ENCODE measurements at regions not wholly inside any gene's neighbourhood (a gene's known extent, or its start where the extent isn't known, plus 50 kb on each side); places are given as distances from the start of the nearest gene placed in this dataset.

DNA sequence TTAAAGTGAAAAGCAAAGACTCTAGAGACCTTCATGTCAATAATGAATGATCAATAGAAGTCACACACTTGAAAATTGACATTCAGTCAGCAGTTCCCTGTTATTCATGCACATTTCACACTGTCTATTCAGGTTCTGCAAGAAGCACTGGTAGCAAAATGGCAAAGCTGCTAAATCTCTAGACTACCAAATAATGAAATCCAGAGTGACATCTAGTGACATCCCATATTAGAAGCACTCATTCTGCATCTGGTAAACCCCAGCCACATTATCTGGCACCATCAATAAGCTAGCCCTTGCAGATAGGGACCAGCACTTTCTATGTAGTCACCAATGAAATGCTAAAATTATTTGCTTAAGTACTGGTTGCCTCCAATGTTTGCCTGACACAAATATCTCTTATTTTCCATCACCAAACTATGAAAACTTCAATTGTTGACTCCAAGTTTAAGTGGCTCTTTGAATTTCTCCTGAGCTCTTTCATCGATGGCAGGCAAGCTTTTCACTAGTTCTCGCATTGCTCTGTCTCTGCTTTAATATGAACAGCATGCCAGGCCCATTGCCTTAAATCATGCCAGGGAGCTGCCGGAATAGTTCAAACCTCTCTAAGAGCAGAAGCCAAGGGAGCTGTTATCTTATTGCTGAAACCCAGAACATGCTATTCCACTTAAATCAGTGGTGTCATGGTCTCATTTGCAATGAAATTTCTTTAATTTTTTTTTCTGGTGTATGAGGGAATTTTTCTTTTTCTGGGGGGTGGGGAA is 409.9 kb downstream of the MZT1 start:
- no peak for DNase-seq

DNA sequence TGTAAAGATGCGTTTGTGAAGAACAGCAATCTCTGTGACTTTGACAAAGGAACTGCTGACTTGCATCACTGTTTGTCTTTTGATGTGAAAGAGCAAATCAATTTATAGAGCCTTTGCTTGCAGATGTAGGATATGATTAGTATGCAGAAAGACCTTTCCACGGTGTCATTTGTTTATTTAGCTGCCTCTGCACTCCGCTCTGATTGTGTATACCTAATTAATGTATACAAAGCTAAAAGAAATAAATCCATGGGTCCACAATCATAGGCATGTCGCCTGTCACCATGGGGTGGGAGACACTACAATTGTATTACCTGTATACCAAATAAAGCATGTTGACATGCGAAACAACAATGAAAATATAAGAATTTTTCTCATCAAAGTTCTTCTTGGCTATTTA is 410.7 kb downstream of the MZT1 start:
- DNase-seq: no peak

DNA sequence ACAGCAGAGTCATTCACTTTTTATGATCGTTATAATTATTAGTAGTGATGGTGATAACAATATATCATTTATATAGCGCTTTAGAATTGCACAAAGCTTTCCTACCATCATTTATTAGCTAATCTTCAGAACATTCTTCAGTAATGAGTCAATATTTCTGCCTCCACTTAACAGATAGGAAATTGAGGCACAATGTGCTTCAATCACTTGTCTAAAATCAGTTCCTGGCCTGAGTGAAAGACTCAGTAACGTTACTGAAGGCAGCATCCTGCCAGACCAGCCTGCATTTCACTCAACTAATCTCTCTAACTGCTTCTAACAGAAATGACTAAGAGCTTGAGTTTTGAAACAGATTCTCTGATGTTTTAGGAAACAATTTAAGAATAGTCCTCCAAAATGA is 412.1 kb downstream of the MZT1 start:
- no peak for DNase-seq

DNA sequence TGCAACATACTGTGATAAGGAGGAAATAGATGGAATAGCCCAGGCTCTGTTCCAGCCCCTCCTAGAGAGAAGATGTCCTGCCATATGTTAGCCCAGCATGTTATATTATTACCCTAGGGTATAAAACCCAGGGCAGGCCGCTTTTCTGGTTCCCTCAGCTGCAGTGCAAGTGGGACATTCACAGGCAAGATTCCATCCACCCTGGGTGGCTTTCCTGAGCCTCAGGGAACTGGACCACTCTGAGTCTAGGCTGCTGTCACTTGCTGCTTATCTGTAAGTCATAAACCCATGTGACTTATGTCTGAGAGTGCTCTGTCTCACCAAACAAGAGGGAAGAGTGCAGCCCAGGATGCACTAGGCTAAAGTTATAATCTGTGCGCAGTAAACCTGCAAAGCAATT is 413.2 kb downstream of the MZT1 start:
- no peak for DNase-seq

DNA sequence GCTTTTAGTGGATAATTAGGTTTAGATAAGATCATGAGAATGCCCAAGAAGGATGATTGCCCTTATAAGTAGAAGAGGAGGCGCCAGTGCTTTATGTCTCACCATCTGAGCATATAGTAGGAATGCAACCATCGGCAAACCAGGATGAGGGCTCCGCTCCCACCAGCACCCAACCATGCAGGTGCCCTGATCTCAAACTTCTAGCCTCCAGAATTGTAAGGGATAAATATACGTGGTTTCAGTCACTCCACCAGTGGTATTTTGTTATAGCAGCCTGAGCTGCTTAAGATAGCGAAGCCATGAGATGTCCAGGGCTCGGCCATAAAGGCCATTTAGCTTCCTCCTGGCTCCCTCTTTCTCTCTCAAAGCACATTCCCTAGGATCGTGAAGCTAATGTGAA is 413.9 kb downstream of the MZT1 start:
- no peak for DNase-seq

DNA sequence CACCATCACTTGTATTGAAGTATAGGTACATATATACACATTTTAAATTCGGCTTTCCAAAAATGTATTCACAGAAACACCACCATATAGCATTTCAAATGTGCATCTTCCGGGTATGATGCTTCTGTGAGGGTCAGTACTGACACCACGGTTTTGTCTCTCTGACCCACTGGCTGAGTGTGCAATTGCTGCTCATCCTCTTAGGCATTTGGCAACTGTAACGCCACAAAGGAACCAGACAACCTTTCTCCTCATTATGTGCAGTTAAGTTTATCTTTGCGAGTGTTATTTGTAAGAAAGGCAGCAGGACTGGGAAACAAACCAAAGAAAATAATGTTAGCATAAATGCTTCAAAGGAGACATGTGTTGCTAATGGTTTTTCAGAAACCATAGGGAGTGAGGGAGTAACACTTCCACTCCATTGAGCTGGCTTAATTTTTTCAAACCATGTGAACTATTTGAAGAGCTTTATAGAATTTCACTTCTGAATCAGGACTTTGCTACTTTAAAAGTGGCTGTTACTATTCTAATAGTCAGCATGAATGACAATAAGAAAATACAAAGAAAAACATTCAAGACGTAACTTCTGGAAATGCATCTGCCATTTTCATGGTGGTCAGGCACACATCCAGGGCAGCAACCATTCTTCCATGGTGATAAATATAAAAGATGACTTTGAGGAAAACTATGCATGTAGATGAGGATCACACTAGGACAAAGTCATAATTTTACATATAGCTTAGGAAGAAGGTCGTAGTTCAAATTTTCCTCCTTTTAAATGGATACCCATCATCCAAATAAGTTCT is 423.3 kb downstream of the MZT1 start:
- DNase-seq: no peak

DNA sequence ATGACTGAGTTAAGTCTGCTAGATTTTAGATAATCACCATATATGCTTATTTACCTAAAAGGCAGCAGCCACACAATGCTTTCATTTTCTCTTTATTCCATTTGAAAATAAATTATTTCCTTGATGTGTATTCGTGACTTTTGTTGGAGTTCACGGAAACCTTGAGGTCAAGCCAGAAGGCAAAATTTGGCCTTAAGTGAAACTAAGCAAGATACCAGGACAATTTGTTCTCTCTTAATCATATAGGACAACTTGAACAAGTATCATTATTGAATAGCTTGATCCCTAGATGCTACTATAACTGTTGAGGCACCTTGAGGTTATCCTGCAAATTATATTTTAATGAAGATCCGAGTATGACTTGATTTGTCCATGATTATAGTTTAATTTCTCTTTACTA is 429.2 kb upstream of the DACH1 start:
- no peak for DNase-seq

DNA sequence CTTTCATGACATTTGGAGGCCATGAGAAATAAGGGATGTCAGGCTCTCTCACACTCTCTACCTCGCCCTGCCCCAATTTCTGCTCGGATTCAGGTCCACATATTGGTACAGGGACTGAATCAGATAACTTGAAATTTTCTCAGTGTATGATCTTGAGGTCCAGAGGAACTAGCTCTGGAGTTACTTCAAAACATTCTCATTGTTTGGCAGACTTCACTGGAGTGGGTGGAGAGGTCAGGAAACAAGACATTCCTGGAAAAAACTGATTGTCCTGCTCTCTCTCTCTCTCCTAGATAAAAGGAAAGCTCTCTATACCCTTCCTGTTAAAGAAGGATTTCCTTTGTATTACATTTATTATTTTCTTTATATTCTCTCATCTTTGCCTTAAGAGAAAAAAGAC is 428.1 kb upstream of the DACH1 start:
- DNase-seq: no peak

DNA sequence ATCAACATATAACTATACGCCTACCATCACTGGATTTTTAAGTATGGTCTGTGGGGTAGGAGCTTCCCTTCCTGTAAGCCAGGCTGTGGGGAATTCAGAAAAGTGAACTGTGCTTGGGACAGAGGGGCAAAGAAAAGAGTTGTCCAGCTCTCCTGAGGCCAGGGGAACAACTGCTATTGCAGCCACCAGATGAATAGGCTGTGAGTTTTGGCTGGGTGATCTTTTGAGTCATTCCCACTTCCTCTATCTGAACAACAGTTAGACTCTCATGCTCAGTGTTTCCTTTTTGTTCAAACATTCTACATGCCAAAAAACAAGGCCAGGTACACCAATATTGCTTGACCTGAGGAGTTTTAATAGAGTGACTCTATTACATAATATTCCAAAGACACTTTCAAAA is 426.2 kb upstream of the DACH1 start:
- DNase-seq: no peak

DNA sequence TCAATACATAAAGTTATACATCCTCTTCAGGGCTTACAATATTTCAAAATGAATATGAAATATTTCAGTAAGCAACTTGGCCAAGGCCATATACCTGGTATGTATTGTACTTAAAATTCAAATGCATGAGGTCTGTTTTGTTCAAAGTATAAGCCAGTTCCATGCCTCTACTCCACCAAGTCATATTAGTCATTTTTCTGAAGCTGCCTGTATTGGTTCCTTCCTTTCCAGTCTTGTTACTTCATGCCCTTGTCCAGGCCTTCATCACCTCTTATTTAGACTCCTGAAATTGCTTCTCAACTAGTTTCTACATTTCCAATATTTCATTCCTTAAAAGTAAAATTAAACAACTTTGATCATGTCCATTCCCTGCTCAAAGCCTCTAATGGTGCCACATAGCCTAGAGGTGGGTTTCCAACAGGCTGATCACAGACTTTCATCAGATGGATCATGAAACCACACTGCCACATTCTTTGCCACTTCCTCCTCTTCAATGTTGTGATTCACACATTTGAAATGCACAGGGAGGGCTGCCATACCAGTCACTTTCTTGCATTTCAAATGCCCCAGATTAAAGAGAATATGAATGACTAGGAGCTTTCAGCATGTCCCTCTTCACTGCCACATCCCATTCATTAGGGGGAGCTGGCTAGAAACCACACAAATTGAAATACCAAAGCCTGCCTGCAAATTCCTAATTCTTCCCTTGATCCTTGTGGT is 424.1 kb upstream of the DACH1 start:
- DNase-seq: no peak

DNA sequence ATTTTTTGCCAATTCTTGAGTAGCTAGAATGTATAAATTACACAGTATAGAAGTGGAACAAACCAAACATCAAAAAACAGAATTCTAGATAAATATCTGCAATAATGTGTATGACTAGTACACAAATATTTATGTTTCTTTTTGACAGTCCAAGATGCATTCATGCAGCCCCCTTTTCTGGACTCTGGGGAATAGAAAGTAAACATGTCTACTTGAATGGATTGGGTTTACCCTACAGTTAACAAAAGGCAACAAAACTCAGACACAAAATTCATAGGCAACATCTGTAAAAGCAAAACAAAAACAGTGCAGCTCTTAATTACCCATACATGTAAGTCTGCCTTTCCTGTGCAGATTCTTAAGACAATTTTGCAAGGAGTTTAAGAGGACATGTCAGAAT is 419.4 kb upstream of the DACH1 start:
- no peak for DNase-seq

DNA sequence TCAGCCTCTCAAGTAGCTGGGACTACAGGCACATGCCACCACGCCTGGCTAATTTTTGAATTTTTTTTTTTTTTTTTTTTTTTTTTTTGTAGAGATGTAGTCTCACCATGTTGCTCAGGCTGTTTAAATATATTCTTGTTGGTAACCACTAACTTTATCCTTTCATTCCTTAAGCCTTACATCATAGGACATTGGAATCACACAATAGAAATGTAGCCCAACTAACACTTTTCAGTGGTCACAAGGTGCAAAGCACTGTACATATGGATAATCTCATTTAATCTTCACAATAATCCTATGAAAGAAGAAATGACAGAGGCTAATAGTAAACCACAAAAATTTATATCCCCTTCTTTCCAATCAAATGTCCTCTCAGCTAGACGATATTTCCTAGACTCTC is 417.8 kb upstream of the DACH1 start:
- no peak for DNase-seq

DNA sequence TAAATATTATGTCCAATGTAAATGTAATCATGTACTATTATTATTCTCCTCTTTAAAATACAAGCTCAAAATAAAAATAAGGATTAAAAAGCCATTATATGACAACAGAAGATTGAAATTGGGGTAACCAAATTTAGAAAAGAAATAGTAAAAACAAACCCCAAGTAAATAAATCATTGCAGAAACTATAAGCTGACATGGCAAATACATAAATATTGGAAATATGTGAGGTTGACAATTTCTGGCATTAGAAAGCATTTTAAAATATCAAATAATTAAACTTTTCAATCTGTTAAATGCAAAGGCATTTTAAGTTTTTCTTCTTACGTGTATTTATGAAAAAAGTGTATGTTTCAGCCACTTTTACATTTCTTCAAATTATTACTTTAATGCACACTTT is 394.7 kb upstream of the DACH1 start:
- no peak for DNase-seq

DNA sequence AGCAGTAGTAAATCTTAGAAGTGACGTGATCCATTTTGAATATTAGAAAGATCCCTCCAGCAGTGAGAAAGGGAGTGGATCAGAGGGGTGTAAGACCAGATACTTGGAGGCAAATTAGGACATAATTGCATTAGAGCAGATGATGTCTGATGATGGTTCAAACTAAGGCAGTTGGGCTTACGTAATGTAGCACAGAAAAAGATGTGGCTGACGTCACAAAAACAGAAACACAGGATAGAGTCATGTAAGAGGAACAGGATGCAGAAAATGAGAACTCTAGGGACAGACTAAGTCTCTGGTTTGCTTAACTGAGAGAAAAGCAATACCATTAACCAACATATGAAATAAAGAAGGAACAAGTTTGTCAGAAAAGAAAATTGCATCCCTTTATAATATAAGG is 392.5 kb upstream of the DACH1 start:
- DNase-seq: no peak

DNA sequence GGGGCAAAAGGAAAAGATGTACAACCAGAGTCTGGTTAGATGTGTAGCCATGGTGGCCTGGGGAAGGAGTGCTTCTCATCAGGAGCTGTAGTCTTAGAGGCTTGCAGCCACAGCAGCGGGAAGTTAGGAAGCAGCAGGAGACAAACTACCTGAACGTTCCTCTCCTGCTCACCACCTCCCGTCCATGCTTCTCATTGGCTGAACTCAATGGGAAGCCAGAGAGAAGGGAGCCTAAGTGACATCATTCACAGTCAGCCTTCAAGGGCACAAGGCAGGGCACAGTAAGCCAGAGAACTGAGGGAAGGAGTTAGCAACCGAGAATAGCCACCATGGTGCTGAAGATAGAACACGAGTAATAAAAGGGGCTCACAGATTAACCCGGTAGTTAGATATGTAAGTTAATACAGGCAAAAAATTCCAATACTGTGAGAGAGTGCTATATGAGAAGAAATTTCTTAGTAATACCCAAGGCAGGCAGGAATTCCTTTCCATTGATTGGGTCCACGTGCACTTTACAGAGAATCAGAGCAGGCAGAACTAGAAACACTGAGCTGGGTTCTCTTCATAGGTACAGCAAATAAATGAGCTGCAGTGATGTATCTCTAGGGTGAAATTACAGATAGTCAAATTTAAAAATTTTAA is 391.5 kb upstream of the DACH1 start:
- no peak for DNase-seq

DNA sequence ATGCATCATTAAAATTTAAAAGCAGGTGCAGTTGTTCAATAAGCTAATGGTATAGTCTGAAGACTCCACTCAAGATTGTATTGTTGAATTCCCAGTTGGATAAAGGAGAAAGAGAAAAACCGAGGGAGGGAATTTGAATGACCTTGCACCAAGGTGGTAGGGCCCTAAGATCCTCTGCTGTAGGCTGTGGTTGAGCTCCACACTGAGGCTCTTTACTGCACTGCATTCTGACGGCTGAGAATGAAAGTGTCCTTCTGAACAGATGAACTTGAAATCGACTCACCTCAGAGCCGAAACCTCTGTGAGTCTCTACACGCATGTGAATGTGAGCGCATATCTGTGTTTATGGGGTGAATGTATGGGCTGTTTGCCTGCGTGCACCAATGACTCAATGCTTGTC is 388.9 kb upstream of the DACH1 start:
- no peak for DNase-seq

DNA sequence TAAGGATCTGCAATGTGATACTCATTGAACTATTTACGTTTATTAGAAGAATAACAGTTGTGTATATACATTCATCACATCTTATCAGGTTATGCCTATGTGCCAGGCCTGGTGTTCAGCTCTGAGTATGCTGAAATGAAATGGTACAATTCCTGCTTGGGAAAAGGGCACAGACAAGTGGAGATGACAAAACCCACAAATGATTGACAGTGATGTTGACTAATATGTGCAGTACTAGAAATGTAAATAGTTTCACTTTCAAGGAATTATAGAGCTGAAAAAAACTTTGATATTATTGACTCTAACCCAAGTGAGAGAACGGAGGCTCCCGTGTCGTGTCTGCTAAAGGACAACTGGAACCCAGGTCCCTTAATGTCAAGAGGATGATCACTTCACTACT is 386.8 kb upstream of the DACH1 start:
- DNase-seq: no peak

DNA sequence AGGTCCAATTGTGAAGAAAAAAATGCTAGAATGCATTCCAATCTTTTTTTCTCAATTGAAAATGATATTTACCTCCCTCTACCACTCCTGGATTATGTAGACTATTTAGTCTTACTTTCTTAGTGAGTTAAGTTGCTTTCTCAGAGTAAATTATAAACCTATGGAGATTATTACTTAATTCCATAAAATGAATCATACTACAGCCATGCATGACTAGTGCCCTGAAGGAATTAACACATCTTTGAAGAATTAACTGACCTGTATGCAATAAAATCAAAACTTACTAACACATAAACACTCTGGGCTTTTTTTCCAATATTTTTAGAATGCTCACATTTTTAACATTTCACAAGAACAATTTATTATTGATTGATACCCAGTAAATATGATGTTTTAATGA is 379.4 kb upstream of the DACH1 start:
- DNase-seq: no peak

DNA sequence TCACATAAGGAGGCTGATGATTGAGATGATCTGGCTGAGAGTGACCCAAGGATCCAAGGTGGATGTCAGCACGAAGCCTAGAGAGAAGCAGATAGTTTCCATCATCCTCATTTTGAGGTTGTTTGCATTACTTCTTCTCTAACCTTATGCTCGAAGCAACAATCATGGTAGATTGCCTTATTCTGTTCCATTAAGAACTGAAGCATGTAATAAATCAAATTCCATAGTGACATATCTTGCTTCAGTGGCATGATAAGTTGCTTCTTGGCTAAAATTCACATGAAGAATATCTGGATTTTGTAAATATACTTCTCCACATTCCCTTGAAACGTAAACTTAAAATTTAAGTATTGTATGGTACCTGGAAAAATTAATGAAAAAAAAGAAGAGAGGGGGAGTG is 377.8 kb upstream of the DACH1 start:
- DNase-seq: no peak

DNA sequence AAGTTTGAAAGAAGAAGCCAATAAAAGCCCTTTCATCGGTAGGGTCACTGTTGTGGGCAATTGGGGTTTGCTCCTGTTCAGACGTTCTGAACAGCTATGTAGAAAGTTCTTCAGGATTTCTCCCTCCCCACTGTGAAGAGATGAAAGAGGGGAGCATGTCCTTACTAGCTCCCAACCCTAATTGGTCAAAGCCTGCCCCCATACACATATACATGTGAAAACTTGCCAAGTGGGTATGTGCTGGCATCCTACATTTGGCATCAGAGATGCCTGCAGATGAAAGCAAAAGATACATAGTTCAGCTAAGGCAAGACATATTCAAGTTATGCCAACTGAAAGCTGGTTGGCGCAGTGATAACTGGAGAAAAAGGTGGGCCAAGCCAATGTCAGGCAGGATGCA is 363.1 kb upstream of the DACH1 start:
- no peak for DNase-seq

DNA sequence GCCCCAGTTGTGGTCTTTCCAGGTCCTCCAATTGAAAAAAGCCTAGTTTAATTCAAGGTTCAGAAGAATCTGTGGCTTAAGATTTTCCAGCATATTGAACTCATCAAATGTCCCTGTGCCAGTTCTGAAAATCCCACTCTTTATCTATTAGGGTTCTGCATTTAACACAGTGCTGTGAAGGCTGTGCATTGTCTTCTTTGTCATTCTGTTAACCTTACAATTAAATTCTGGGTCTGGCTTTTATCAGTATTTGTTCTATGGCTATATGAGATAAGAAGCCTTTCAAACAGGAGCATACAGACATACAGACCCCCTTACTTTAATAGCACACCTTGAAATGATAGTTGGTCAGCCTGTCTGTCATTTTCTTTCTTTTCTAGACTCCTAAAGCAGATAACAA is 362.1 kb upstream of the DACH1 start:
- DNase-seq: no peak

DNA sequence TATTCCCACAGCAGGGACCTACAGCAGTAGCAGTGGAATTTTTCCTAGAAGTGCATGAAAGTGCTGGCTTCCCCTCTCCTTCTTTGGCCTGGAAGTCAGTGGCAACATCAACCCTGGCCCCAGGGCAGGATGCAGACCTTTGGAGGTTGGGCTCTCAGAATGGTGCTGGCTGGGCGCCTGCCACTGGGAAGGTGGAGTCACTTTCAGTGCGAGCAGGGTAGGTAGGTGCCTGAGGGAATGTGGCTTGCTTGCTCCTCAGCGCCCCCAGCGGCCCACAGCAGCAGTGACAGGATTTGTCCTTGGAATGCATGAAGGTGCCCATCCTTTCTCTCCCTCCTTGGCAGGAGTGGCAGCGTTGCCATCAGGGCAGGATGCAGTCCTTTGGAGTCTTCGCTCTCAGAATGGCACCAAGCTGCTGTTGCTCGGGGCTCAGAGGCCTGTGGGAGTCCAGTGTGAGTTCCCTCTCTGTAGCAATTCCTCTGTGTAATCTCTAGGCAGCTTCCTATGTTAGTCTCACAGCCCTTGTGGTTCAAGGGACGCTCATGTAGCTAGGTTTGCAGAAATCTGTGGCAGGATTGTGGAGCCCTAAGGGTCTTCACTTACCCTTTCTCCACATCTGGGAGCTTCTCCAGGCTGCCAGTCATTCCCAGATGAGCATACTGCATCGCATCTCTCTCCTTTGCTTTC is 354.4 kb upstream of the DACH1 start:
- DNase-seq: no peak

DNA sequence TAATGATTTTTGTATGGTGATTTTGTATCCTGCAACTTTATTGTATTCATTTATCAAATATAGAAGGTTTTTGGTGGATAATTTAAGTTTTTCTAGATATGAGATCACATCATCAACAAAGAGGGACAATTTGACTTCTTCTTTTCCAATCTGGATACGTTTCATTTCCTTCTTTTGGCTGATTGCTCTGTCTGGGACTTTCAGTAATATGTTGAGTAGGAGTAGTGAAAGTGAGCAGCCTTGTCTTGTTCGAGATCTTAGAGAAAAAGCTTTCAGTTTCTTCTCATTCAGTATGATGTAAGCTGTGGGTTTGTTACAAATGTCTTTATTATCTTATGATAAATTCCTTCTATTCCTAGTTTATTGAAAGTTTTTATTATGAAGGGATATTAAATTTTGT is 352.0 kb upstream of the DACH1 start:
- DNase-seq: peak; percentile 90
